Fibroblast of peridontal ligament (primary cell): ENCODE measurements at regions not wholly inside any gene's neighbourhood (a gene's known extent, or its start where the extent isn't known, plus 50 kb on each side); places are given as distances from the start of the nearest gene placed in this dataset.
"Not testable (repeated sequence)": the region's sequence is repeated elsewhere in the genome, so short reads cannot be mapped to it uniquely, and the experiment has no call there.

Experiments
- DNase-seq: peaks from one replicate; pipeline ENCODE4 v3.0.0-alpha.2; 2010; ENCODE audit errors: extremely low read depth

GRCh38 chr10:8173243-8173865 is 118.9 kb downstream of the GATA3 start:
- DNase-seq, result no peak

GRCh38 chr10:8173866-8174243 is 119.4 kb downstream of the GATA3 start:
- DNase-seq, result no peak

DNA sequence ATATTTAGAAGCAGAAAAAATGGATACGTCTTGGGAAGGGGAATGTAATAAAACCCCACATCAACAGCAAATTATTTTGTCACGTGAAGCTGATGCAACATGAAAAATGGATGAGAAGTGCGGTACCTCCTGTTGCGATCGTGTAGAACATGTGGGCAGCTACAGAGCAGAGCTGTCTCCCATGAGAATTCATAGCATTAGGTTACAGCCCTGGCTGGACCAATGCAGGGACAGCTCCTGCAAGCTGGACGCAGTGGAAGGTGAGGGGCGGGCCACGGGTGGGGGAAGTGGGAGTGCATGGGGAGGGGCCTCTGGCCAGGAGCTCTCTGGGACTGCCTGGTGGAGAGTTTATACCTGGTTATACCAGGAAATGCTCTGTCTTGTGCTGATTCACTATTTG is 120.3 kb downstream of the GATA3 start:
- DNase-seq, result no peak

DNA sequence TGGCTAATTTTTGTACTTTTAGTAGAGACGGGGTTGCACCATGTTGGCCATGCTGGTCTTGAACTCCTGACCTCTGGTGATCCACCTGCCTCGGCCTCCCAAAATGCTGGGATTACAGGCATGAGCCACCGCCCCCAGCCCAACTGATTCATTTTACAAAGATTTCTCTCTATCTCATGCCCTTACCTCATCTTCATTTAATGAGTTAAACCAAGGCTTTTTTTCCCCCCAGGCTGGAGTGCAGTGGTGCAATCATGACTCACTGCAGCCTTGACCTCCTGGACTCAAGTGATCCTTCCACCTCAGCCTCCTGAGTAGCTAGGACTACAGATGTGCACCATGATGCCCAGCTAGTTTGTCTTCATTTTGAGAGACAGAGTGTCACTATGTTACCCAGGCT is 123.0 kb downstream of the GATA3 start:
- not testable (repeated sequence) for DNase-seq

DNA sequence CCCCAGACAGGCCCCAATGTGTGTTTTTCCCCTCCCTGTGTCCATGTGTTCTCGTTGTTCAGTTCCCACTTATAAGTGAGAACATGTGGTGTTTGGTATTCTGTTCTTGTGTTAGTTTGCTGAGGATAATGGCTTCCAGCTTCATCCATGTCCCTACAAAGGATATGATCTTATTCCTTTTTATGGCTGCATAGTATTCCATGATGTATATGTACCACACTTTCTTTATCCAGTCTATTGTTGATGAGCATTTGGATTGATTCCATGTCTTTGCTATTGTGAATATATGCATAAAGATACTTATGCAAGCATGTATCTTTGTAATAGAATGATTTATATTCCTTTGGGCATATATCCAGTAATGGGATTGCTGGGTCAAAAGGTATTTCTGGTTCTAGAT is 125.3 kb downstream of the GATA3 start:
- not testable (repeated sequence) for DNase-seq

DNA sequence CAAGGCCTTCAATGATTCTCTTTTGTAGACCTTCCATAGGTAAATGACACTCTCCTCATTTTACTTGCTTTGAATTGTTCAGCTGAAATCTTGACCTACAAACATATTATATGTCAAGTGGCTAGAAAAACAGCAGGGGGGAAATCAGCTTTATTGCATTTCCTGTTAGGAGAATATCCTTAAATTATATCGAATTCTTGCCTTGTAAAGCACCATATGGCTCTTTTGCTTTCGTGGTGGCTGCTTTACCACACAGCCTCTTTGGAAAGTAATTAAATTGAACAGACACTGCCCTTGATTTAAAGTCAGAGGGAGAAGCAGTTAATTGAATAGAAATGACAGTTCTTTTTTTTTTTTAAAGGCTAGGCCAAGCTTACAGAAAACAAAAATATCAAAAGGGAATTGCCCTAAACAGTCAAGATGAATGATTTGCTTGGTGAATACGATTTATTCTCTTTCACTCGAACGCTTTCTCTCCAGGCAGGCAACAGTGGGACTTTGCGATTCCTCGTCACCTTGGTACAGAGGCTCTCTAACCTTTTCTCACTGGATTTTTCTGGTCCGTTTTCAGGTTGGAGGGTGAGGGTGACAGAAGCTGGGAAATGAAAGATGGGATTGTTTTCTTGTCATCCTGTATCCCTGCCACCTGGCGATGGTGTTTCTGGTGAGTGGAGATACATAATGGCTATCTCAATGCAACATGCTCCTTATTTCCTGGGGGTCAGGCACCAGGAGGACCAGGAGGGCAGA is 126.0 kb downstream of the GATA3 start:
- DNase-seq, result no peak

- no peak for DNase-seq
These were observed 127.1 kb downstream of the GATA3 start for GRCh38 chr10:8181496-8182157.

DNA sequence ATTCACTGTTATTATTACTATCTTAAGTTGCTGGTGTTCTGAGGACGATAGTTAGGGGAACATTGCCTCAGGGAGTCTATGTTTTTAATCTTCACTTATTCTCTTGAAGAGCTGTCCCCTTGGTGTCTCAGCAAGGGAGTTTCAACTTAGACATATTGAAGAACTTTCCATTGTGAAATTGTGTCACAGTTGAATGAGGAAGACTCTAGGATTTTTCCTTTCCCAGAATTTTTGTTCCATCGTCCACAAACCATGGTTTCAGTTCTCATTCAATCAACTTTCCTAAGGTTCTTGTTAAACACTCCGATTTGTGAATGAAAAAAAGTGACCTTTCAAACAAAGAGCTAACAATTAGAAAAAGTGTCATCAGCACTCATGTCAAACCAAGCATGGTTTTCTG is 128.3 kb downstream of the GATA3 start:
- DNase-seq, result no peak

DNA sequence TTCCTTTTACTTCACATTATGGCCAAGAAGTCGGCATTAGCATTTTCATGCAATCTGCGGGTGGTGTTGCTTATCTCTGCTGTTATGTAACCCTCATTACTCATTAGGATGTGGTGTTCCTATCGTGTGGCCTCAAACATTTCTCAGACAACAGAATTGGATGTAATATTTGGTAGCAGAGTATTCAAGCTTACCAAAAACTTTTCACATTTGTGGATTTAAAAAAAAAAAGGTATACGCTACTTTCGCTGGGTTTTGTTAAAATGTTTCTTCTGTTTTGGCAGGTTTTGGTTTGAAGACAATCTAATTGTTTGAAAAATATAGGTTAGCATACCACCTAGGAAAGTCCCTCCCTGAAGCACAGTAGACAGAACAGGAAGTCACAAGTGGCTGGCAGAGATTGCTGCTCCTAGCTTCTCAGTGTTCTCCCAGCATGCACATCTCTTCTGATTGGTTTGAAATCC is 128.8 kb downstream of the GATA3 start:
- DNase-seq, result no peak

GRCh38 chr10:8187171-8187666 is 132.7 kb downstream of the GATA3 start:
- no peak for DNase-seq

DNA sequence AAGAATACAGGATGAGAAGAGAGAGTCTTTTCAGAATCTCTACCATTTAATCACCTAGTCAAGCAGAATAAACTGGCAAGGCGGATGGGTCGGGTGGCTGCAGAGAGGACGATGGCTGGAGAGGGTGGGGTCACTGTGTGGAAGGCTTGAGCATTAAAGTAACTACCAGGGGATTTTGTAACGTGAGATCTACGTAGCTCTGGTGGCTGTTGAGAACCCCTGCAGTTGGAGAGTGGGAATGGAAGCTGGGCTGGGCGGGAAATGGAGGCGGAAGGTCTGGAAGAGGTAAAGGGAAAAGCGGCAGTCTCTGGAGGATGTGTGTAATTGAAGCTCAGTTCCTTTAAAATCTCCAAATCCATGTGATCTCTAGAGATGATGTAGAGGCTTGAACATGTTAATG is 135.0 kb downstream of the GATA3 start:
- DNase-seq, result no peak

GRCh38 chr10:8192301-8192700 is 137.8 kb downstream of the GATA3 start:
- DNase-seq, result no peak

- DNase-seq, result no peak
These were observed 139.1 kb downstream of the GATA3 start for GRCh38 chr10:8193546-8193945.

- DNase-seq, result no peak
These were observed 139.6 kb downstream of the GATA3 start for GRCh38 chr10:8194050-8194449.

DNA sequence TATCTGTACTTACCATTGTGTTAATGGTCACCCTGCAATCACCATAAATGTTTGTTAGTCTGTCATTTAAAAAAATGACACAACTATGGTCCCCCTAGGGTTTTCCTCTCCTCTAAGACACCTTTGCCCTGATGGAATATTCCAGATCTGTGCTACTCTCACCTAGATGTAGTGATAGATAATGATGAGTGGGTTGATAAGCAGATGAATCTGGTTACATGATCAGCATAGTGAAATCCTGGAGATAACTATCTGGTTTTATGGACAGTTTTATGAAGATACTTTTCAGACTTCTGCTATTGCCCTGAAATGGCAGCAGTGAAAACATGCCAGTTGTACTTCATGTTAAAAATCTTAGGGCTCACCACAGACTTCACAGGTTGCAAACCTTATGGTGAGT is 152.4 kb downstream of the GATA3 start:
- no peak for DNase-seq

DNA sequence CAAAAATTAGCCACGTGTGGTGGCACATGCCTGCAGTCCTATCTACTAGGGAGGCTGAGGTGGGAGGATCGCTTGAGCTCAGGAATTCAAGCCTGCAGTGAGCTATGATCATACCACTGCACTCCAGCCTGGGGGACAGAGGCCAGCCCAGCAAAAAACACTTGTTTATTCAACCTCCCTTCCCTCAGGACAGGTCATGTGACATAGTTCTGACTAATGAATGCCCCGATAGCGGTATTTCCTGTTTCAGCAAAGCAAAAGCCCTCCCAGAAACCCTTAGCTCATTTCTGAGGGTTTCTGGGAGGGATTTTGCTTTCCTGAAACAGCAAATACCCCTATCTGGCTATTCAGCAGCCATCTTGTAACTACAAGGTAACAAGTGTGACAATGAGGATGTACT is 157.1 kb downstream of the GATA3 start:
- no peak for DNase-seq

DNA sequence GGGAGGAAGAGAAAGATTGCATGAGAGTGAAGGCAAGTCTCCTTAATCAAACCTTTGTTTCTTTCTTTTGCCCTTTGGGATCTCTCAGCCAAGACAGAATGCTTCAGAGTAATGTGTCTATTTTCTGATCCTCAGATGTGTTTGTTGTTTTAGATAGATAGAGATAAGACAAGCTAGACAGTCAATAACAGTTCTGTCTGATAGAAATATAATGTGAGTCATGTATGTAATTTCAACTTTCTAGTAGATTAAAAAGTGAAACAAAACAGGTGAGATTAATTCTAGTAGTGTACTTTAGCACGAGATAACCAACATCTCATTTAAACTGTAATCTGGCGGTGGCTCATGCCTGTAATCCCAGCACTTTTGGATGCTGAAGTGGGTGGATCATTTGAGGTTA is 159.2 kb downstream of the GATA3 start:
- no peak for DNase-seq

DNA sequence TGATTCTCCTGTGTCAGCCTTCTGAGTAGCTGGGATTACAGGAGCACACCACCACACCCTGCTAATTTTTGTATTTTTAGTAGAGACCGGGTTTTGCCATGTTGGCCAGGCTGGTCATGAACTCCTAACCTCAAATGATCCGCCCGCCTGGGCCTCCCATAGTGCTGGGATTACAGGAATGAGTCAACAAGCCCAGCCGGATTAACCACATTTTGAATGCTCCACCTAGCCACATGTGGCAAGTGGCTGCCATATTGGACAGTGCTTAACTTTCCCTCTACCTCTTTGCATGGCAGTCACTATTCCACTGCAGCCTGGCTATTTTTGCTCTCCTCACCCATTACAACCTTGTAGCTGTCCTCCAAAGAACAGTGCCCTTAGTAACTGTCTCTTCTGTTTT is 160.1 kb downstream of the GATA3 start:
- no peak for DNase-seq

GRCh38 chr10:8216893-8217292 is 162.4 kb downstream of the GATA3 start:
- DNase-seq, result no peak

GRCh38 chr10:8221451-8221850 is 167.0 kb downstream of the GATA3 start:
- no peak for DNase-seq

DNA sequence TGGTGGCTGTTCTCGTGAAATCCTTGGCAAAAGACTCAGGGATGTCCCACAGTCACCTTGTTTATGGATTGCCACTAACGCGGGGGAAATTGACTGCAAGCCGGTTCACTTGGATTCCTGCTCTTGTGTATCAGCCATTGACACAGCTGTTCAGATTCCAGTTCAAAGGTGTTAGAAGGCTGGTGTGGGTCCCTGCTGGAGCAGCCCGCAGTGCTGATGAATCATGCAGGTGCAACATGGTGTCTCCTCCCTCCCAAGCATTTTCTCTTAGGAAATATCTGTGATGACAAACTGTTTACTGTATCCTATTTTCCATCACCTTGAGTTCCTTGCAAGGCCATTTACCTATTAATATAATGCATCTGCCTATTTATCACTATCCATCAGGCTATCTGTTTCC is 170.1 kb downstream of the GATA3 start:
- no peak for DNase-seq

DNA sequence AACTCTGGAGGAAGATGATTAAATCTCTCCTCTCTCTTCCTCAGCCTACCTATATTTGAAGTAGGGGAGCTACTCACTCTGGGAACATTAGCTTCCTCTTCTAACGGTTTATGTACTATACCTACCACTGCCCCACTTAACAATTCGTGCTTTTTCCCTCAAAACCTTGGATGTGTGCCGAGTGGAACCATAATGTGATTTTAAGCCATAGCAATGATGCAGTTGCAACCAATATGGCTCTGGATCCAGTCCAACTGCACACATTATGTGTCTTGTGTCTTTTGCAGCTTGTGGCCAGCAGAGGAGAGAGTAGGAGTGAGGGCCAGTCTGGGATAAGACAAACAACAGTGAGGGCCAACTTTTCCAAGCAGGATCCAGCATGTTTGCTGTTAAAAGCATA is 170.7 kb downstream of the GATA3 start:
- no peak for DNase-seq

DNA sequence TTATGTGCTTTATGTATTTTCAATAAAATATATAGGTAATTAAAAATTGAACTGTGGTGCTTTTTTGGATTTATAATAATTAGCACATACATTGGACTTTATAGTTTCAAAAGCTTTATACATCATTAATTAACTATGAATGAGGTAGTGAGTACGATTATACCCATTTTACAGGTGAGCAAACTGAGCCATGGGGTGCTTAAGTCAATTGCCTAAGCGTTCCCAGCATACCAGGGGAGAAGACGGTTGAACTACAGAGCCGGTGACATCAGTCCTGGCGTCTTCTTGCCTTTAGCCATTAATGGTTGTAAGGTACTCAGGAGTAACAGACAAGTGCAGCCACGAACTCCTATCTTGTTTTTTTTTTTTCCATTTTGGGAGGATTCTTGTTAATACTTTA is 172.8 kb downstream of the GATA3 start:
- DNase-seq, result no peak
